Dedifferentiated amniotic fluid mesenchymal stem cell (primary cell): ENCODE measurements at regions not wholly inside any gene's neighbourhood (a gene's known extent, or its start where the extent isn't known, plus 50 kb on each side); places are given as distances from the start of the nearest gene placed in this dataset.

Experiments used
- DNase-seq: peaks from one replicate; pipeline ENCODE4 v3.0.0-alpha.2; 2016; ENCODE audit errors: extremely low spot score

- DNase-seq: peak; percentile 41
These were observed 235.1 kb upstream of the MEOX2 start for GRCh38 chr7:15921576-15921975.

- no peak for DNase-seq
These were observed 234.5 kb upstream of the MEOX2 start for GRCh38 chr7:15920953-15921352.

GRCh38 chr7:15916681-15917380 lies 230.3 kb upstream of the MEOX2 start:
- peak; percentile 20 for DNase-seq

- no peak for DNase-seq
These were observed 229.3 kb upstream of the MEOX2 start for GRCh38 chr7:15915686-15916293.

- DNase-seq: no peak
These were observed 228.1 kb upstream of the MEOX2 start for GRCh38 chr7:15914611-15915010.

- DNase-seq: no peak
These were observed 220.0 kb upstream of the MEOX2 start for GRCh38 chr7:15906436-15906835.

GRCh38 chr7:15905251-15906040 lies 219.0 kb upstream of the MEOX2 start:
- DNase-seq: no peak

- DNase-seq: peak; percentile 31
These were observed 204.8 kb upstream of the MEOX2 start for GRCh38 chr7:15891151-15891881.

- DNase-seq: no peak
These were observed 203.0 kb upstream of the MEOX2 start for GRCh38 chr7:15889507-15889906.

GRCh38 chr7:15888090-15888489 lies 201.6 kb upstream of the MEOX2 start:
- DNase-seq: no peak

- DNase-seq: no peak
These were observed 200.1 kb upstream of the MEOX2 start for GRCh38 chr7:15886626-15887025.

- no peak for DNase-seq
These were observed 199.2 kb upstream of the MEOX2 start for GRCh38 chr7:15885678-15886077.

GRCh38 chr7:15874774-15875173 lies 188.3 kb upstream of the MEOX2 start:
- DNase-seq: no peak

- DNase-seq: no peak
These were observed 183.9 kb upstream of the MEOX2 start for GRCh38 chr7:15870347-15870746.

- no peak for DNase-seq
These were observed 181.0 kb upstream of the MEOX2 start for GRCh38 chr7:15867441-15867840.

- DNase-seq: no peak
These were observed 180.3 kb upstream of the MEOX2 start for GRCh38 chr7:15866753-15867152.

- DNase-seq: no peak
These were observed 178.1 kb upstream of the MEOX2 start for GRCh38 chr7:15864626-15864991.

GRCh38 chr7:15863951-15864625 lies 177.6 kb upstream of the MEOX2 start:
- DNase-seq: no peak

GRCh38 chr7:15862781-15863165 lies 176.3 kb upstream of the MEOX2 start:
- no peak for DNase-seq

- no peak for DNase-seq
These were observed 175.7 kb upstream of the MEOX2 start for GRCh38 chr7:15862016-15862780.
